HepG2 (cell line): ENCODE measurements at regions not wholly inside any gene's neighbourhood (a gene's known extent, or its start where the extent isn't known, plus 50 kb on each side); places are given as distances from the start of the nearest gene placed in this dataset.

Experiments
- POLR2AphosphoS5 ChIP-seq: IDR thresholded peaks from 2 replicates; pipeline ENCODE4 v1.6.1; 2012; ENCODE audit warnings: low read depth, low read length
- SRSF1 ChIP-seq: fragments of 200-400 bp; formaldehyde crosslinking; optimal IDR thresholded peaks from 2 replicates; pipeline ENCODE3; 2017; ENCODE audit warnings: mild to moderate bottlenecking, low read depth, low read length, moderate library complexity
- ZFP62 ChIP-seq: sonication (generic); formaldehyde crosslinking; IDR thresholded peaks from 2 replicates; pipeline ENCODE4 v1.4.0; 2020; ENCODE audit warnings: missing genetic modification reagents
- ZNF34 ChIP-seq: sonication (generic); formaldehyde crosslinking; IDR thresholded peaks from 2 replicates; pipeline ENCODE4 v1.4.0; 2020; ENCODE audit warnings: mild to moderate bottlenecking, missing genetic modification reagents, borderline replicate concordance
- ZNF383 ChIP-seq: sonication (generic); formaldehyde crosslinking; IDR thresholded peaks from 2 replicates; pipeline ENCODE4 v1.4.0; 2020; ENCODE audit warnings: missing genetic modification reagents, mild to moderate bottlenecking, borderline replicate concordance
- TF ChIP-seq, protein P1 (sequence below): sonication (generic); formaldehyde crosslinking; IDR thresholded peaks from 2 replicates; pipeline ENCODE4 v1.4.0; 2020; ENCODE audit warnings: missing genetic modification reagents

- TF ChIP-seq SRSF1 (no peak), ZNF34 (CRISPR knock-in tag) (no peak), ZFP62 (no peak), ZNF383 (CRISPR knock-in tag) (no peak), POLR2AphosphoS5 (no peak)
- TF ChIP-seq, protein P1, sequence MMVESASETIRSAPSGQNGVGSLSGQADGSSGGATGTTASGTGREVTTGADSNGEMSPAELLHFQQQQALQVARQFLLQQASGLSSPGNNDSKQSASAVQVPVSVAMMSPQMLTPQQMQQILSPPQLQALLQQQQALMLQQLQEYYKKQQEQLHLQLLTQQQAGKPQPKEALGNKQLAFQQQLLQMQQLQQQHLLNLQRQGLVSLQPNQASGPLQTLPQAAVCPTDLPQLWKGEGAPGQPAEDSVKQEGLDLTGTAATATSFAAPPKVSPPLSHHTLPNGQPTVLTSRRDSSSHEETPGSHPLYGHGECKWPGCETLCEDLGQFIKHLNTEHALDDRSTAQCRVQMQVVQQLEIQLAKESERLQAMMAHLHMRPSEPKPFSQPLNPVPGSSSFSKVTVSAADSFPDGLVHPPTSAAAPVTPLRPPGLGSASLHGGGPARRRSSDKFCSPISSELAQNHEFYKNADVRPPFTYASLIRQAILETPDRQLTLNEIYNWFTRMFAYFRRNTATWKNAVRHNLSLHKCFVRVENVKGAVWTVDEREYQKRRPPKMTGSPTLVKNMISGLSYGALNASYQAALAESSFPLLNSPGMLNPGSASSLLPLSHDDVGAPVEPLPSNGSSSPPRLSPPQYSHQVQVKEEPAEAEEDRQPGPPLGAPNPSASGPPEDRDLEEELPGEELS: no peak
Measured at GRCh38 chr9:119788921-119789320, 419.7 kb upstream of the BRINP1 start.
